CD14-positive monocyte (primary cell): ENCODE measurements at regions not wholly inside any gene's neighbourhood (a gene's known extent, or its start where the extent isn't known, plus 50 kb on each side); places are given as distances from the start of the nearest gene placed in this dataset.

Experiments
- DNase-seq, 3 donors: peaks; one replicate each; pipeline ENCODE4 v3.0.0-alpha.2; 2011 to 2022
- H2AFZ ChIP-seq: 2 replicates; pipeline ENCODE4 v1.6.0; 2012; ENCODE audit warnings: mild to moderate bottlenecking, low read depth, low read length, inconsistent platforms; ENCODE audit not compliant: insufficient read depth, poor library complexity, severe bottlenecking
- H3K27ac ChIP-seq, 2 donors: 1 replicate in 1 of 2; 2 replicates in 1 of 2; pipeline ENCODE4 v1.5.1; 2012 to 2013; ENCODE audit warnings: low read length in 2 of 2, control low read depth in 1 of 2, inconsistent platforms in 1 of 2, low read depth in 1 of 2, mild to moderate bottlenecking in 1 of 2
- H3K27me3 ChIP-seq, 2 donors: one replicate each; pipeline versions ENCODE4 v1.6.0 to v1.6.1; 2011 to 2013; ENCODE audit warnings: low read length in 2 of 2; ENCODE audit not compliant: control insufficient read depth in 2 of 2, insufficient read depth in 2 of 2
- H3K36me3 ChIP-seq, 2 donors: replicated peaks in 1 of 2; 1 replicate in 1 of 2; 2 replicates in 1 of 2; pipeline versions ENCODE4 v1.5.1 to v1.6.1; 2012 to 2013; ENCODE audit warnings: low read length in 2 of 2, control low read depth in 1 of 2, inconsistent platforms in 1 of 2, mild to moderate bottlenecking in 1 of 2; ENCODE audit not compliant: insufficient read depth in 2 of 2, control insufficient read depth in 1 of 2
- H3K4me1 ChIP-seq, 2 donors: 1 replicate in 1 of 2; 2 replicates in 1 of 2; pipeline versions ENCODE4 v1.5.1 to v1.6.1; 2012 to 2013; ENCODE audit warnings: low read length in 2 of 2, control low read depth in 1 of 2, inconsistent platforms in 1 of 2, mild to moderate bottlenecking in 1 of 2, moderate library complexity in 1 of 2; ENCODE audit not compliant: insufficient read depth in 2 of 2, control insufficient read depth in 1 of 2
- H3K4me2 ChIP-seq: replicated peaks from 2 replicates; pipeline ENCODE3; 2012; ENCODE audit warnings: low read length, moderate library complexity, mild to moderate bottlenecking; ENCODE audit not compliant: poor library complexity, severe bottlenecking; ENCODE audit errors: extremely low read depth
- H3K4me3 ChIP-seq, 3 experiments: fragments of 200-600 bp in 1 of 3; sonication (generic) in 1 of 3; replicated peaks in 1 of 3; 1 replicate in 2 of 3; 2 replicates in 1 of 3; pipeline ENCODE4 v1.5.1; 2011 to 2013; ENCODE audit warnings: low read length in 3 of 3, mild to moderate bottlenecking in 3 of 3, control low read depth in 2 of 3, low read depth in 2 of 3, inconsistent platforms in 1 of 3, moderate library complexity in 1 of 3
- H3K79me2 ChIP-seq: 2 replicates; pipeline ENCODE4 v1.6.0; 2012; ENCODE audit warnings: mild to moderate bottlenecking, control low read depth, inconsistent platforms, low read length, moderate library complexity; ENCODE audit not compliant: insufficient read depth
- H3K9ac ChIP-seq: 2 replicates; pipeline ENCODE4 v1.6.0; 2017; ENCODE audit warnings: low read length, mild to moderate bottlenecking; ENCODE audit not compliant: insufficient read depth, poor library complexity, severe bottlenecking
- H3K9me3 ChIP-seq, 2 donors: replicated peaks in 1 of 2; 1 replicate in 1 of 2; 2 replicates in 1 of 2; pipeline versions ENCODE4 v1.5.1 to v1.6.1; 2012 to 2013; ENCODE audit warnings: low read length in 2 of 2, control low read depth in 1 of 2; ENCODE audit not compliant: control insufficient read depth in 1 of 2, insufficient read depth in 1 of 2
- H4K20me1 ChIP-seq: 2 replicates; pipeline ENCODE4 v1.6.0; 2012; ENCODE audit warnings: mild to moderate bottlenecking, low read length, control low read depth, moderate library complexity; ENCODE audit not compliant: insufficient read depth
- H3K27ac Mint-ChIP-seq, 7 donors: one replicate each; pipeline ENCODE4 v1.8.0; 2020; ENCODE audit warnings: mild to moderate bottlenecking in 7 of 7, mixed read lengths in 7 of 7, moderate library complexity in 6 of 7, inconsistent platforms in 2 of 7
- H3K27me3 Mint-ChIP-seq, 3 donors: one replicate each; pipeline ENCODE4 v1.8.0; 2021 to 2022; ENCODE audit warnings: low read depth in 3 of 3, mild to moderate bottlenecking in 3 of 3, mixed read lengths in 3 of 3, moderate library complexity in 3 of 3, inconsistent platforms in 1 of 3
- H3K36me3 Mint-ChIP-seq, 2 donors: one replicate each; pipeline ENCODE4 v1.8.0; 2020; ENCODE audit warnings: mixed read lengths in 2 of 2, inconsistent platforms in 1 of 2, mild to moderate bottlenecking in 1 of 2
- H3K4me1 Mint-ChIP-seq: one replicate; pipeline ENCODE4 v1.8.0; 2020; ENCODE audit warnings: mild to moderate bottlenecking, mixed read lengths
- H3K4me3 Mint-ChIP-seq, 2 donors: one replicate each; pipeline ENCODE4 v1.8.0; 2020; ENCODE audit warnings: mild to moderate bottlenecking in 2 of 2, mixed read lengths in 2 of 2, moderate library complexity in 1 of 2
- H3K9me3 Mint-ChIP-seq, 7 donors: one replicate each; pipeline ENCODE4 v1.8.0; 2020 to 2022; ENCODE audit warnings: mixed read lengths in 7 of 7, mild to moderate bottlenecking in 6 of 7, moderate library complexity in 6 of 7, inconsistent platforms in 2 of 7
- CTCF ChIP-seq: fragments of 200-600 bp; IDR thresholded peaks from one replicate; pipeline ENCODE4 v1.8.0; 2022; ENCODE audit warnings: antibody characterized with exemption, mild to moderate bottlenecking
- WGBS: methylation state at CpG from one replicate; pipeline ENCODE4 v1.1.5; 2013; ENCODE audit warnings: missing lambda C conversion rate; ENCODE audit not compliant: insufficient coverage; 5-methylcytosine and 5-hydroxymethylcytosine counted together
- intact Hi-C, 2 donors: fragments of 100-400 bp; cut with micrococcal nuclease; formaldehyde crosslinking; loops; one replicate each; pipeline versions ENCODE4 v1.15.0 to v1.15.1; 2023

GRCh38 chr12:24293549-24293948, 344.1 kb upstream of the SOX5 start:
- Mint-ChIP-seq H3K4me1 (no peaks in the 10 kb centered on the region), H3K27ac (no peak overlapping the region), H3K4me3 (no peak overlapping the region), H3K9me3 (peaks cover 0 to 4% (median 0%) of the 10 kb centered on the region in 7 donors), H3K36me3 (no peaks in the 10 kb centered on the region), H3K27me3 (peaks cover 0 to 2% (median 0%) of the 10 kb centered on the region in 3 donors)
- no peak overlapping the region for H3K4me2 ChIP-seq
- H3K9me3 ChIP-seq = no peaks in the 10 kb centered on the region
- intact Hi-C loops = no loop called here
- no peaks in the 10 kb centered on the region for H3K27me3 ChIP-seq
- H3K4me3 ChIP-seq = no peak overlapping the region
- no peaks in the 10 kb centered on the region for H3K4me1 ChIP-seq
- H4K20me1 ChIP-seq = no peaks in the 10 kb centered on the region
- no peaks in the 10 kb centered on the region for H3K36me3 ChIP-seq
- no peak for DNase-seq
- H2AFZ ChIP-seq = no peak overlapping the region
- WGBS = no CpG with 5 or more reads among the region's 1 CpG
- no peak for TF ChIP-seq CTCF
- no peak overlapping the region for H3K9ac ChIP-seq
- H3K27ac ChIP-seq = no peak overlapping the region
- no peaks in the 10 kb centered on the region for H3K79me2 ChIP-seq

GRCh38 chr12:24287963-24288362, 338.5 kb upstream of the SOX5 start:
- no peak for DNase-seq
- H3K4me2 ChIP-seq = no peak overlapping the region
- H3K27ac Mint-ChIP-seq = peak overlapping the region in 1 of 7 donors; percentile 57
- no peak for TF ChIP-seq CTCF
- no peak overlapping the region for H3K9ac ChIP-seq
- H3K4me1 Mint-ChIP-seq = no peaks in the 10 kb centered on the region
- WGBS = no CpG with 5 or more reads among the region's 1 CpG
- H3K4me3 ChIP-seq = no peak overlapping the region
- no peaks in the 10 kb centered on the region for H3K4me1 ChIP-seq
- no peak overlapping the region for H2AFZ ChIP-seq
- no peaks in the 10 kb centered on the region for H4K20me1 ChIP-seq
- no peak overlapping the region for H3K4me3 Mint-ChIP-seq
- no peaks in the 10 kb centered on the region for H3K36me3 Mint-ChIP-seq
- no peaks in the 10 kb centered on the region for H3K79me2 ChIP-seq
- peaks cover 0 to 4% (median 0%) of the 10 kb centered on the region in 7 donors for H3K9me3 Mint-ChIP-seq
- H3K27me3 ChIP-seq = no peaks in the 10 kb centered on the region
- H3K27ac ChIP-seq = no peak overlapping the region
- H3K27me3 Mint-ChIP-seq = peaks cover 0 to 3% (median 1%) of the 10 kb centered on the region in 3 donors
- intact Hi-C loops = no loop called here
- H3K9me3 ChIP-seq = no peaks in the 10 kb centered on the region
- no peaks in the 10 kb centered on the region for H3K36me3 ChIP-seq
